H9 (cell line): ENCODE measurements at regions not wholly inside any gene's neighbourhood (a gene's known extent, or its start where the extent isn't known, plus 50 kb on each side); places are given as distances from the start of the nearest gene placed in this dataset.

Experiments
- DNase-seq: peaks from one replicate; pipeline ENCODE4 v3.0.0-alpha.2; 2017
- H2AFZ ChIP-seq: one replicate; pipeline ENCODE4 v1.6.1; 2013; ENCODE audit warnings: mild to moderate bottlenecking, low read length, control low read depth, moderate library complexity
- H2AK5ac ChIP-seq: 2 replicates; pipeline ENCODE4 v1.6.1; 2013; ENCODE audit warnings: low read length, control low read depth, mixed read lengths; ENCODE audit not compliant: insufficient read length
- H2BK120ac ChIP-seq: one replicate; pipeline ENCODE4 v1.6.1; 2013; ENCODE audit warnings: low read depth, mild to moderate bottlenecking, low read length, control low read depth, inconsistent platforms; ENCODE audit not compliant: poor library complexity, severe bottlenecking
- H2BK12ac ChIP-seq: 2 replicates; pipeline ENCODE4 v1.6.1; 2013; ENCODE audit warnings: low read length, control low read depth, mixed read lengths, low read depth; ENCODE audit not compliant: insufficient read length
- H2BK15ac ChIP-seq: 2 replicates; pipeline ENCODE4 v1.6.1; 2013; ENCODE audit warnings: low read depth, low read length, control low read depth
- H2BK20ac ChIP-seq: one replicate; pipeline ENCODE4 v1.6.1; 2013; ENCODE audit warnings: low read depth, mild to moderate bottlenecking, low read length, control low read depth, inconsistent platforms; ENCODE audit not compliant: poor library complexity, severe bottlenecking
- H2BK5ac ChIP-seq: 2 replicates; pipeline ENCODE4 v1.6.1; 2013; ENCODE audit warnings: low read length, control low read depth, mixed read lengths; ENCODE audit not compliant: insufficient read length
- H3K14ac ChIP-seq: 2 replicates; pipeline ENCODE4 v1.6.1; 2013; ENCODE audit warnings: low read length, control low read depth; ENCODE audit not compliant: insufficient read depth
- H3K18ac ChIP-seq: 2 replicates; pipeline ENCODE4 v1.6.1; 2013; ENCODE audit warnings: low read depth, mild to moderate bottlenecking, mixed read lengths, low read length, control low read depth; ENCODE audit not compliant: insufficient read length
- H3K23ac ChIP-seq: 2 replicates; pipeline ENCODE4 v1.6.1; 2013; ENCODE audit warnings: low read length, control low read depth, mixed read lengths, low read depth; ENCODE audit not compliant: insufficient read length
- H3K23me2 ChIP-seq: 2 replicates; pipeline ENCODE4 v1.6.1; 2013; ENCODE audit warnings: low read depth, mild to moderate bottlenecking, mixed read lengths, low read length, control low read depth; ENCODE audit not compliant: insufficient read length, poor library complexity, severe bottlenecking
- H3K27ac ChIP-seq: 2 replicates; pipeline ENCODE4 v1.5.1; 2013; ENCODE audit warnings: low read length, control low read depth, mixed read lengths, low read depth; ENCODE audit not compliant: insufficient read length
- H3K27me3 ChIP-seq: 2 replicates; pipeline ENCODE4 v1.6.1; 2013; ENCODE audit warnings: low read length, control low read depth, inconsistent platforms; ENCODE audit not compliant: insufficient read depth
- H3K4ac ChIP-seq: 2 replicates; pipeline ENCODE4 v1.6.1; 2013; ENCODE audit warnings: low read depth, mild to moderate bottlenecking, control low read depth, inconsistent platforms, low read length, moderate library complexity
- H3K4me1 ChIP-seq: 2 replicates; pipeline ENCODE4 v1.6.1; 2013; ENCODE audit warnings: low read length, control low read depth, inconsistent platforms; ENCODE audit not compliant: insufficient read depth
- H3K4me2 ChIP-seq: 2 replicates; pipeline ENCODE4 v1.6.1; 2013; ENCODE audit warnings: low read length, control low read depth, mixed read lengths; ENCODE audit not compliant: insufficient read length, insufficient read depth
- H3K56ac ChIP-seq: 2 replicates; pipeline ENCODE4 v1.6.1; 2013; ENCODE audit warnings: low read depth, mild to moderate bottlenecking, mixed read lengths, low read length, control low read depth; ENCODE audit not compliant: insufficient read length
- H3K79me1 ChIP-seq: 2 replicates; pipeline ENCODE4 v1.6.1; 2013; ENCODE audit warnings: low read depth, mild to moderate bottlenecking, moderate library complexity, low read length, control low read depth, inconsistent platforms; ENCODE audit not compliant: insufficient read depth, poor library complexity, severe bottlenecking
- H3K79me2 ChIP-seq: 2 replicates; pipeline ENCODE4 v1.6.1; 2013; ENCODE audit warnings: low read length, control low read depth, inconsistent platforms; ENCODE audit not compliant: insufficient read depth
- H3K9ac ChIP-seq: 2 replicates; pipeline ENCODE4 v1.6.1; 2013; ENCODE audit warnings: low read length, control low read depth, mixed read lengths; ENCODE audit not compliant: insufficient read length; ENCODE audit errors: extremely low read depth
- H3K9me3 ChIP-seq: one replicate; pipeline ENCODE4 v1.6.1; 2013; ENCODE audit warnings: low read depth, low read length, inconsistent platforms; ENCODE audit not compliant: control insufficient read depth
- H3T11ph ChIP-seq: one replicate; pipeline ENCODE4 v1.6.1; 2013; ENCODE audit warnings: mild to moderate bottlenecking, low read length, control low read depth, inconsistent platforms
- H4K20me1 ChIP-seq: one replicate; pipeline ENCODE4 v1.6.1; 2013; ENCODE audit not compliant: control insufficient read depth, insufficient read length, insufficient read depth
- H4K5ac ChIP-seq: 2 replicates; pipeline ENCODE4 v1.6.1; 2013; ENCODE audit warnings: low read depth, mild to moderate bottlenecking, mixed read lengths, low read length, control low read depth; ENCODE audit not compliant: insufficient read length
- H4K8ac ChIP-seq: replicated peaks from 2 replicates; pipeline ENCODE4 v1.6.1; 2013; ENCODE audit warnings: low read length, control low read depth, mixed read lengths, low read depth; ENCODE audit not compliant: insufficient read length
- H4K91ac ChIP-seq: 2 replicates; pipeline ENCODE4 v1.6.1; 2013; ENCODE audit warnings: low read depth, mild to moderate bottlenecking, moderate library complexity, mixed read lengths, low read length, control low read depth; ENCODE audit not compliant: insufficient read length
- H3K27ac Mint-ChIP-seq, 3 experiments: 2 replicates in 2 of 3; 3 replicates in 1 of 3; pipeline ENCODE4 v1.8.0; 2020 to 2021; ENCODE audit warnings: mixed read lengths in 3 of 3, mild to moderate bottlenecking in 1 of 3, moderate library complexity in 1 of 3
- H3K27me3 Mint-ChIP-seq: 2 replicates; pipeline ENCODE4 v1.8.0; 2021; ENCODE audit warnings: low read depth, mild to moderate bottlenecking, moderate library complexity, mixed read lengths
- H3K36me3 Mint-ChIP-seq, 3 experiments: 2 replicates in 2 of 3; 3 replicates in 1 of 3; pipeline ENCODE4 v1.8.0; 2020 to 2021; ENCODE audit warnings: low read depth in 3 of 3, mixed read lengths in 3 of 3; ENCODE audit not compliant: insufficient read depth in 1 of 3
- H3K4me1 Mint-ChIP-seq, 2 experiments: 2 replicates each; pipeline ENCODE4 v1.8.0; 2020; ENCODE audit warnings: mixed read lengths in 2 of 2
- H3K4me3 Mint-ChIP-seq, 2 experiments: 2 replicates in 1 of 2; 3 replicates in 1 of 2; pipeline ENCODE4 v1.8.0; 2020 to 2021; ENCODE audit warnings: mild to moderate bottlenecking in 2 of 2, mixed read lengths in 2 of 2, moderate library complexity in 1 of 2
- H3K9me3 Mint-ChIP-seq, 2 experiments: 2 replicates in 1 of 2; 3 replicates in 1 of 2; pipeline ENCODE4 v1.8.0; 2020; ENCODE audit warnings: mild to moderate bottlenecking in 2 of 2, mixed read lengths in 2 of 2, moderate library complexity in 1 of 2
- WGBS: extraction: QIAGEN DNeasy Blood & Tissue Kit; methylation state at CpG from one replicate; pipeline ENCODE4 v1.1.7; 2013; ENCODE audit warnings: missing lambda C conversion rate, low lambda C conversion rate, mixed read lengths; ENCODE audit not compliant: insufficient read length; ENCODE audit errors: extremely low coverage; 5-methylcytosine and 5-hydroxymethylcytosine counted together
- TF ChIP-seq, protein P1 (sequence below): fragments of 200-600 bp; sonication (generic); conservative IDR thresholded peaks from 3 replicates; pipeline ENCODE4 v1.8.0; 2021; ENCODE audit warnings: antibody characterized with exemption, mild to moderate bottlenecking

DNA sequence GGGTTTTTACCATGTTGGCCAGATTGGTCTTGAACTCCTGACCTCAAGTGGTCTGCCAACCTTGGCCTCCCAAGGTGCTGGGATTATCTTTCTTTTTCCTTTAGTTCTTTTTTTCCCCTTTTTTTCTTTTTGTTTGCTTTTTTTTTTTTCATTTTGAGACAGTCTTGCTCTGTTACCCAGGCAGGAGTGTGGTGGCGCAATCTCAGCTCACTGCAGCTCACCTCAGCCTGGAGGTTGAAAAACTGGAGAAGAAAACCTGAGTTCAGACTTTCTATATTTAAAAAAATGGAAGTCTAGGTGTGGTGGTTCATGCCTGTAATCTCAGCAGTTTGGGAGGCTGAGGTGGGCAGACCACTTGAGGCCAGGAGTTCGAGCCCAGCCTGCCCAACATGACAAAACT is 181.1 kb upstream of the HS3ST1 start:
- H3T11ph ChIP-seq: no peak overlapping the region
- no peak overlapping the region for H2AK5ac ChIP-seq
- H3K9me3 ChIP-seq: no peaks in the 10 kb centered on the region
- H3K27me3 ChIP-seq: no peaks in the 10 kb centered on the region
- H3K23ac ChIP-seq: no peak overlapping the region
- no peaks in the 10 kb centered on the region for H3K36me3 Mint-ChIP-seq
- no peak overlapping the region for H3K27ac Mint-ChIP-seq
- H3K9me3 Mint-ChIP-seq: no peaks in the 10 kb centered on the region
- H3K18ac ChIP-seq: no peak overlapping the region
- H3K9ac ChIP-seq: no peak overlapping the region
- no peak overlapping the region for H3K27ac ChIP-seq
- no peak overlapping the region for H2BK120ac ChIP-seq
- WGBS: no CpG with 5 or more reads among the region's 2 CpGs
- H2AFZ ChIP-seq: no peak overlapping the region
- TF ChIP-seq, protein P1, sequence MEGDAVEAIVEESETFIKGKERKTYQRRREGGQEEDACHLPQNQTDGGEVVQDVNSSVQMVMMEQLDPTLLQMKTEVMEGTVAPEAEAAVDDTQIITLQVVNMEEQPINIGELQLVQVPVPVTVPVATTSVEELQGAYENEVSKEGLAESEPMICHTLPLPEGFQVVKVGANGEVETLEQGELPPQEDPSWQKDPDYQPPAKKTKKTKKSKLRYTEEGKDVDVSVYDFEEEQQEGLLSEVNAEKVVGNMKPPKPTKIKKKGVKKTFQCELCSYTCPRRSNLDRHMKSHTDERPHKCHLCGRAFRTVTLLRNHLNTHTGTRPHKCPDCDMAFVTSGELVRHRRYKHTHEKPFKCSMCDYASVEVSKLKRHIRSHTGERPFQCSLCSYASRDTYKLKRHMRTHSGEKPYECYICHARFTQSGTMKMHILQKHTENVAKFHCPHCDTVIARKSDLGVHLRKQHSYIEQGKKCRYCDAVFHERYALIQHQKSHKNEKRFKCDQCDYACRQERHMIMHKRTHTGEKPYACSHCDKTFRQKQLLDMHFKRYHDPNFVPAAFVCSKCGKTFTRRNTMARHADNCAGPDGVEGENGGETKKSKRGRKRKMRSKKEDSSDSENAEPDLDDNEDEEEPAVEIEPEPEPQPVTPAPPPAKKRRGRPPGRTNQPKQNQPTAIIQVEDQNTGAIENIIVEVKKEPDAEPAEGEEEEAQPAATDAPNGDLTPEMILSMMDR: no peak
- H2BK15ac ChIP-seq: no peak overlapping the region
- no peaks in the 10 kb centered on the region for H4K20me1 ChIP-seq
- no peaks in the 10 kb centered on the region; the same call in 1 of the 2 replicates for H3K4me1 ChIP-seq
- no peaks in the 10 kb centered on the region for H3K27me3 Mint-ChIP-seq
- DNase-seq: no peak
- H3K56ac ChIP-seq: no peak overlapping the region
- H2BK5ac ChIP-seq: no peak overlapping the region
- H3K4me3 Mint-ChIP-seq: no peak overlapping the region
- no peak overlapping the region for H3K14ac ChIP-seq
- no peaks in the 10 kb centered on the region for H3K23me2 ChIP-seq
- no peaks in the 10 kb centered on the region for H3K4me1 Mint-ChIP-seq
- H2BK12ac ChIP-seq: no peak overlapping the region
- no peak overlapping the region for H4K8ac ChIP-seq
- H4K5ac ChIP-seq: no peak overlapping the region
- no peak overlapping the region for H3K4me2 ChIP-seq
- H3K4ac ChIP-seq: no peak overlapping the region
- H3K79me2 ChIP-seq: no peaks in the 10 kb centered on the region
- no peaks in the 10 kb centered on the region for H3K79me1 ChIP-seq
- no peak overlapping the region for H2BK20ac ChIP-seq
- no peak overlapping the region for H4K91ac ChIP-seq
